ENCODE measurements at regions not wholly inside any gene's neighbourhood (a gene's known extent, or its start where the extent isn't known, plus 50 kb on each side); places are given as distances from the start of the nearest gene placed in this dataset.
"Not testable (repeated sequence)": the region's sequence is repeated elsewhere in the genome, so short reads cannot be mapped to it uniquely, and the experiment has no call there.

GRCh38 chr14:55764784-55765183 is 184.8 kb downstream of the KTN1 start:
- in situ Hi-C loops (cut with HindIII; ENCODE audit: low sequenced_read_pairs): no loop called here

- in situ Hi-C loops (cut with HindIII; ENCODE audit: low sequenced_read_pairs): no loop called here
These were observed 186.1 kb downstream of the KTN1 start for GRCh38 chr14:55766071-55766470.

GRCh38 chr14:55767286-55767685 is 187.3 kb downstream of the KTN1 start:
- in situ Hi-C loops (cut with HindIII; ENCODE audit: low sequenced_read_pairs): no loop called here

- in situ Hi-C loops (cut with HindIII; ENCODE audit: low sequenced_read_pairs): no loop called here
These were observed 189.9 kb downstream of the KTN1 start for GRCh38 chr14:55769877-55770276.

- in situ Hi-C loops (cut with HindIII; ENCODE audit: low sequenced_read_pairs): no loop called here
These were observed 191.4 kb downstream of the KTN1 start for GRCh38 chr14:55771242-55771981.

GRCh38 chr14:55772486-55772885 is 192.5 kb downstream of the KTN1 start:
- in situ Hi-C loops (cut with HindIII; ENCODE audit: low sequenced_read_pairs): no loop called here

GRCh38 chr14:55773312-55773711 is 193.3 kb downstream of the KTN1 start:
- in situ Hi-C loops (cut with HindIII; ENCODE audit: low sequenced_read_pairs): no loop called here

GRCh38 chr14:55773984-55774545 is 194.1 kb downstream of the KTN1 start:
- in situ Hi-C loops (cut with HindIII; ENCODE audit: low sequenced_read_pairs): no loop called here

- in situ Hi-C loops (cut with HindIII; ENCODE audit: low sequenced_read_pairs): no loop called here
These were observed 197.9 kb downstream of the KTN1 start for GRCh38 chr14:55777877-55778276.

- in situ Hi-C loops (cut with HindIII; ENCODE audit: low sequenced_read_pairs): no loop called here
These were observed 200.3 kb downstream of the KTN1 start for GRCh38 chr14:55780156-55780946.

GRCh38 chr14:55781046-55781445 is 201.0 kb downstream of the KTN1 start:
- in situ Hi-C loops (cut with HindIII; ENCODE audit: low sequenced_read_pairs): no loop called here

GRCh38 chr14:55782166-55782565 is 202.2 kb downstream of the KTN1 start:
- in situ Hi-C loops (cut with HindIII; ENCODE audit: low sequenced_read_pairs): no loop called here

GRCh38 chr14:55789406-55789805 is 209.4 kb downstream of the KTN1 start:
- in situ Hi-C loops (cut with HindIII; ENCODE audit: low sequenced_read_pairs): no loop called here

- in situ Hi-C loops (cut with HindIII; ENCODE audit: low sequenced_read_pairs): no loop called here
These were observed 214.9 kb downstream of the KTN1 start for GRCh38 chr14:55794655-55795595.

GRCh38 chr14:55796513-55796912 is 216.5 kb downstream of the KTN1 start:
- in situ Hi-C loops (cut with HindIII; ENCODE audit: low sequenced_read_pairs): not testable (repeated sequence)

- in situ Hi-C loops (cut with HindIII; ENCODE audit: low sequenced_read_pairs): no loop called here
These were observed 218.4 kb downstream of the KTN1 start for GRCh38 chr14:55798406-55798805.

- in situ Hi-C loops (cut with HindIII; ENCODE audit: low sequenced_read_pairs): no loop called here
These were observed 219.6 kb downstream of the KTN1 start for GRCh38 chr14:55799508-55800095.

GRCh38 chr14:55800156-55800785 is 220.3 kb downstream of the KTN1 start:
- in situ Hi-C loops (cut with HindIII; ENCODE audit: low sequenced_read_pairs): no loop called here

- in situ Hi-C loops (cut with HindIII; ENCODE audit: low sequenced_read_pairs): no loop called here
These were observed 221.1 kb downstream of the KTN1 start for GRCh38 chr14:55801121-55801520.

Measured in endothelial cell of hepatic sinusoid (primary cell).